B cell (primary cell): ENCODE measurements at regions not wholly inside any gene's neighbourhood (a gene's known extent, or its start where the extent isn't known, plus 50 kb on each side); places are given as distances from the start of the nearest gene placed in this dataset.

Experiments
- ATAC-seq: fragments of 200-7000 bp; cut with Tn5 transposase; one replicate; pipeline ENCODE4 v1.10.0; 2021; ENCODE audit warnings: low read depth, mild to moderate bottlenecking, moderate number of reproducible peaks, moderate library complexity
- CTCF ChIA-PET: fragments of 350-600 bp; sonication (Branson Sonifier 250); formaldehyde crosslinking; loops from one replicate; lab custom pipeline; 2021; ENCODE audit warnings: antibody characterized with exemption, inconsistent platforms; lab: Charles Lee
- POLR2A ChIA-PET: fragments of 350-600 bp; sonication (Branson Sonifier 250); formaldehyde crosslinking; loops from one replicate; lab custom pipeline; 2021; ENCODE audit warnings: antibody characterized with exemption; lab: Charles Lee
- DNase-seq: peaks from one replicate; pipeline ENCODE4 v3.0.0; 2013
- H2AFZ ChIP-seq: 2 replicates; pipeline ENCODE4 v1.6.1; 2012; ENCODE audit warnings: mild to moderate bottlenecking, low read depth, low read length; ENCODE audit not compliant: insufficient read depth, poor library complexity, severe bottlenecking
- H3K27ac ChIP-seq, 2 donors: 1 replicate in 1 of 2; 2 replicates in 1 of 2; pipeline ENCODE4 v1.5.1; 2012 to 2013; ENCODE audit warnings: low read length in 2 of 2, mild to moderate bottlenecking in 2 of 2, moderate library complexity in 1 of 2
- H3K27me3 ChIP-seq, 4 experiments: fragments of 200-600 bp in 1 of 4; sonication (generic) in 1 of 4; replicated peaks in 1 of 4; 1 replicate in 2 of 4; 2 replicates in 2 of 4; pipeline versions ENCODE4 v1.6.1 to v1.7.0; 2013 to 2016; ENCODE audit warnings: low read length in 3 of 4, mild to moderate bottlenecking in 2 of 4, mixed read lengths in 1 of 4, moderate library complexity in 1 of 4; ENCODE audit not compliant: insufficient read depth in 4 of 4, control insufficient read depth in 3 of 4; ENCODE audit errors: control extremely low read depth in 1 of 4
- H3K36me3 ChIP-seq, 2 experiments: replicated peaks in 1 of 2; 1 replicate in 1 of 2; 2 replicates in 1 of 2; pipeline versions ENCODE4 v1.6.1 to v1.7.1; 2013; ENCODE audit warnings: low read length in 1 of 2; ENCODE audit not compliant: insufficient read depth in 2 of 2, control insufficient read depth in 1 of 2; ENCODE audit errors: control extremely low read depth in 1 of 2, extremely low read depth in 1 of 2
- H3K4me1 ChIP-seq, 2 donors: fragments of 200-600 bp in 1 of 2; sonication (generic) in 1 of 2; 1 replicate in 1 of 2; 2 replicates in 1 of 2; pipeline versions ENCODE4 v1.5.1 to v1.6.1; 2013 to 2017; ENCODE audit warnings: low read length in 2 of 2; ENCODE audit not compliant: control insufficient read depth in 2 of 2, insufficient read depth in 2 of 2
- H3K4me2 ChIP-seq: replicated peaks from 2 replicates; pipeline ENCODE3; 2012; ENCODE audit warnings: mild to moderate bottlenecking, low read depth, low read length; ENCODE audit not compliant: poor library complexity, severe bottlenecking
- H3K4me3 ChIP-seq, 5 experiments: fragments of 200-600 bp in 1 of 5; sonication (generic) in 1 of 5; 1 replicate in 3 of 5; 2 replicates in 2 of 5; pipeline versions ENCODE4 v1.5.1 to v1.7.0; 2011 to 2016; ENCODE audit warnings: low read length in 4 of 5, mild to moderate bottlenecking in 4 of 5, low read depth in 2 of 5, control low read depth in 1 of 5, moderate library complexity in 1 of 5; ENCODE audit not compliant: insufficient read depth in 1 of 5; ENCODE audit errors: control extremely low read depth in 1 of 5, extremely low read depth in 1 of 5
- H3K79me2 ChIP-seq: fragments of 200-600 bp; sonication (generic); one replicate; pipeline ENCODE4 v1.6.0; 2016; ENCODE audit warnings: low read length; ENCODE audit not compliant: control insufficient read depth, insufficient read depth
- H3K9ac ChIP-seq: fragments of 200-600 bp; sonication (generic); 2 replicates; pipeline ENCODE4 v1.6.1; 2017; ENCODE audit warnings: mild to moderate bottlenecking, low read length, moderate library complexity
- H3K9me3 ChIP-seq, 3 donors: one replicate each; pipeline versions ENCODE4 v1.6.1 to v1.7.1; 2013; ENCODE audit warnings: low read length in 2 of 3; ENCODE audit not compliant: control insufficient read depth in 2 of 3, insufficient read depth in 1 of 3; ENCODE audit errors: control extremely low read depth in 1 of 3
- H4K20me1 ChIP-seq: 2 replicates; pipeline ENCODE4 v1.6.0; 2012; ENCODE audit warnings: mild to moderate bottlenecking, low read length; ENCODE audit not compliant: insufficient read depth, control insufficient read depth, poor library complexity, severe bottlenecking
- H3K27ac Mint-ChIP-seq: one replicate; pipeline ENCODE4 v1.8.0; 2021; ENCODE audit warnings: mixed read lengths
- H3K27me3 Mint-ChIP-seq: one replicate; pipeline ENCODE4 v1.8.0; 2021; ENCODE audit warnings: mixed read lengths
- H3K4me1 Mint-ChIP-seq: one replicate; pipeline ENCODE4 v1.8.0; 2021; ENCODE audit warnings: mixed read lengths
- H3K4me3 Mint-ChIP-seq: one replicate; pipeline ENCODE4 v1.8.0; 2021; ENCODE audit warnings: mixed read lengths
- H3K9me3 Mint-ChIP-seq: one replicate; pipeline ENCODE4 v1.8.0; 2022; ENCODE audit warnings: mixed read lengths; ENCODE audit not compliant: insufficient read depth
- EZH2 ChIP-seq: IDR thresholded peaks from 2 replicates; pipeline ENCODE4 v1.6.1; 2012; ENCODE audit warnings: borderline replicate concordance, low read depth, mild to moderate bottlenecking, moderate library complexity, low read length; ENCODE audit not compliant: insufficient read depth, poor library complexity, severe bottlenecking
- WGBS: methylation state at CpG from one replicate; pipeline ENCODE4 v1.1.5; 2013; ENCODE audit warnings: missing lambda C conversion rate; ENCODE audit not compliant: insufficient coverage; 5-methylcytosine and 5-hydroxymethylcytosine counted together
- intact Hi-C: fragments of 100-400 bp; cut with micrococcal nuclease; formaldehyde crosslinking; loops from one replicate; pipeline ENCODE4 v1.10.0; 2022
- TF ChIP-seq, protein P1 (sequence below): fragments of 200-600 bp; IDR thresholded peaks from one replicate; pipeline ENCODE4 v1.8.0; 2022; ENCODE audit warnings: antibody characterized with exemption, mild to moderate bottlenecking

- Mint-ChIP-seq H3K27me3 (peaks cover 67% of the 10 kb centered on the region), H3K4me3 (no peak overlapping the region), H3K9me3 (no peaks in the 10 kb centered on the region), H3K4me1 (peaks cover 2% of the 10 kb centered on the region), H3K27ac (no peak overlapping the region)
- ATAC-seq (no peak), DNase-seq (no peak)
- no peak overlapping the region for H3K4me3 ChIP-seq
- intact Hi-C loops, result no loop called here
- no peak overlapping the region for H3K9ac ChIP-seq
- 57% methylated on average over 3 of the region's 8 CpGs for WGBS
- peaks cover 0 to 3% (median 0%) of the 10 kb centered on the region in 3 donors for H3K9me3 ChIP-seq
- no peak overlapping the region for H3K4me2 ChIP-seq
- peaks cover 0 to 41% (median 2%) of the 10 kb centered on the region in 4 experiments for H3K27me3 ChIP-seq
- H4K20me1 ChIP-seq, result no peaks in the 10 kb centered on the region
- no peaks in the 10 kb centered on the region for H3K36me3 ChIP-seq
- CTCF ChIA-PET, result no interaction called here
- POLR2A ChIA-PET, result no interaction called here
- no peak for TF ChIP-seq EZH2
- TF ChIP-seq, protein P1, sequence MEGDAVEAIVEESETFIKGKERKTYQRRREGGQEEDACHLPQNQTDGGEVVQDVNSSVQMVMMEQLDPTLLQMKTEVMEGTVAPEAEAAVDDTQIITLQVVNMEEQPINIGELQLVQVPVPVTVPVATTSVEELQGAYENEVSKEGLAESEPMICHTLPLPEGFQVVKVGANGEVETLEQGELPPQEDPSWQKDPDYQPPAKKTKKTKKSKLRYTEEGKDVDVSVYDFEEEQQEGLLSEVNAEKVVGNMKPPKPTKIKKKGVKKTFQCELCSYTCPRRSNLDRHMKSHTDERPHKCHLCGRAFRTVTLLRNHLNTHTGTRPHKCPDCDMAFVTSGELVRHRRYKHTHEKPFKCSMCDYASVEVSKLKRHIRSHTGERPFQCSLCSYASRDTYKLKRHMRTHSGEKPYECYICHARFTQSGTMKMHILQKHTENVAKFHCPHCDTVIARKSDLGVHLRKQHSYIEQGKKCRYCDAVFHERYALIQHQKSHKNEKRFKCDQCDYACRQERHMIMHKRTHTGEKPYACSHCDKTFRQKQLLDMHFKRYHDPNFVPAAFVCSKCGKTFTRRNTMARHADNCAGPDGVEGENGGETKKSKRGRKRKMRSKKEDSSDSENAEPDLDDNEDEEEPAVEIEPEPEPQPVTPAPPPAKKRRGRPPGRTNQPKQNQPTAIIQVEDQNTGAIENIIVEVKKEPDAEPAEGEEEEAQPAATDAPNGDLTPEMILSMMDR, result no peak
- H3K79me2 ChIP-seq, result no peaks in the 10 kb centered on the region
- H2AFZ ChIP-seq, result no peak overlapping the region
- no peaks in the 10 kb centered on the region for H3K4me1 ChIP-seq
- no peak overlapping the region for H3K27ac ChIP-seq
Measured at GRCh38 chr17:79330229-79330628, 255.6 kb downstream of the ENGASE start.

DNA sequence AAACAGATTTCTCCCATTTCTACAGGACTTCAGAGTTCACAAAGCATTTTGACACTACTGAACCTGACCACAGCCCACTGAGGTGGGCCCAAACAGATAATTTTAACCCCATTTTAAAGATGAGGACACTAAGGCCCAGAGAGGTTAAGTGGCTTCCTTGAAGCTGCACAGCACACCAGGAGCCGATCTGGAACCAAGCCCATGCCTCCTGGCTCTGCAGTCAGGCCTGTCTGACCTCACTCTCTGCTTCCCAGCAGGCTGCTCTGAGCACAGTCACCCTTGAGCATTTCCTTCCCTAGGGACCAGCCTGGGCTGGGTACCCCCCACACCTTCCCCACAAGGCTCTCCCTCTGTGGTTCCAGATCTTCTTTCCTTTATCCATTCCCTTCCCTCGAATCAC is 252.2 kb downstream of the ENGASE start:
- no peak overlapping the region for H3K9ac ChIP-seq
- peaks cover 2% of the 10 kb centered on the region for H3K4me1 Mint-ChIP-seq
- no peak overlapping the region for H3K27ac Mint-ChIP-seq
- intact Hi-C loops, result no loop called here
- H3K9me3 Mint-ChIP-seq, result no peaks in the 10 kb centered on the region
- no peak overlapping the region for H3K27ac ChIP-seq
- H3K4me1 ChIP-seq, result no peaks in the 10 kb centered on the region
- peaks cover 0 to 42% (median 2%) of the 10 kb centered on the region in 4 experiments for H3K27me3 ChIP-seq
- H3K27me3 Mint-ChIP-seq, result peaks cover 65% of the 10 kb centered on the region
- peaks cover 0 to 3% (median 0%) of the 10 kb centered on the region in 3 donors for H3K9me3 ChIP-seq
- H3K4me3 Mint-ChIP-seq, result no peak overlapping the region
- H3K4me3 ChIP-seq, result no peak overlapping the region
- H3K79me2 ChIP-seq, result no peaks in the 10 kb centered on the region
- POLR2A ChIA-PET, result interaction anchor here (1.0 kb wide), 1 partner anchor 14 kb away, joined by 3 read pairs; no protein-coding TSS in a partner anchor
- CTCF ChIA-PET, result interaction anchor here (1.4 kb wide), 1 partner anchor 65 kb away, joined by 4 read pairs; no protein-coding TSS in a partner anchor
- 45% methylated on average over 2 of the region's 2 CpGs for WGBS
- no peaks in the 10 kb centered on the region for H4K20me1 ChIP-seq
- H2AFZ ChIP-seq, result no peak overlapping the region
- DNase-seq, result no peak
- H3K4me2 ChIP-seq, result no peak overlapping the region
- H3K36me3 ChIP-seq, result no peaks in the 10 kb centered on the region
- ATAC-seq, result no peak
- TF ChIP-seq, protein P1, result no peak
- TF ChIP-seq EZH2, result no peak
